NCI-H2227 treated with DMSO at 0.1 percent for 48 hours (cell line): ENCODE measurements at regions not wholly inside any gene's neighbourhood (a gene's known extent, or its start where the extent isn't known, plus 50 kb on each side); places are given as distances from the start of the nearest gene placed in this dataset.

Source experiments
- DNase-seq: peaks from one replicate; lab custom pipeline; 2025; lab: John Stamatoyannopoulos, UW

DNA sequence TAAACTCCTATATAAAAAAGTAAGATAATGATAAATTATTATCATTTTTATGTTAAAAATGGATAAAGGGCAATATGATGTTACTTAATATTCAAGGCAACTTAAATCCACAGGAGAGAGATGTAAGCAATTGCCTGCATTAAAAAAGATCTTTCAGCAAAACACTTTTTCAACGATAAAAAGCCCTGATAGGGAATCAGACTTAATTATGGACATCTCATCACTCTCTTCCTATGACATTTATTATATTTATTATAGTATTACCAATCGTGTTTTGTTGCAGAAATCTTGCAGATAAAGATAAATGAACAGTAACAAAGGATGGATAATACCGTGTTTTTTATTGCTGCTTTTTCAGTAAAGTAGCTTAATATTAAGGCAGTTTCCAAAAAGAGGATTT, 178.5 kb downstream of the SH2D1A start:
- DNase-seq: no peak

DNA sequence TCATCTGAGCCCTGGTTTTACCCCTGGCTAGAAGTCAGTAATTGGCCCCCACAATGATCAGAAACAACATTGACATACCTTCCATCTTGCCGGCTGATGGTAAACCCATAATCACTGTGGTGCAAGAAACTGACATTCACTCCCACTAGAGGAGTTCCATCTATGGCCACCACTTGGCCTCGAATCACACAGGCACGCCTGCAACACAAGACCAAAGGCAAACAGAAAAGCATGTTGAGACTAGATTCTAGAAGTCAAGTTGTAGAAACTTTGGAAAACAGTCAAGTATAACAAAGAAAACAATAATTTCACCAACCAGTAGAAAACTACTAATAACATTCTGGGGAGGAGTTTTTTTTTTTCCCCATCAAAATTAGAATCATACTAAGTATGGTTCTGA, 183.4 kb downstream of the SH2D1A start:
- DNase-seq: no peak

DNA sequence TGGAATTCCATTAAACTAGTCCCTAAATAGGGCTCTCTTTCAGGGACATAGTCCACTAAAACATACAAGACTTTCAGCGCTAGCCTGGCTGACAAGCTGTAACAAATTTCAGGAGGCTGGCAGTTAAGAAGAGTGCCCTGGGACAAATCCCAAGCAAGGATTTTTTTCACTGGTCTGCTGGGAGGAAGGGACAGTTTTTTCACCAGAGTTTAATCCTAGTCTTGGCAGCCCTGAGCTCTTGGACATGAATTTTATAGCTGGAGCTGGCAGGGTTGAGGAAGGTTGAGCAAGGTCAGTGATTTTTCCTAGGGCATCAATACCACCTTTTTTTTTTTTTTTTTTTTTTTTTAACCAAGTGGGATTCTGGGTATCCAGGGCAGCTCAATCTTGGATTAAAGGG, 184.4 kb downstream of the SH2D1A start:
- no peak for DNase-seq

DNA sequence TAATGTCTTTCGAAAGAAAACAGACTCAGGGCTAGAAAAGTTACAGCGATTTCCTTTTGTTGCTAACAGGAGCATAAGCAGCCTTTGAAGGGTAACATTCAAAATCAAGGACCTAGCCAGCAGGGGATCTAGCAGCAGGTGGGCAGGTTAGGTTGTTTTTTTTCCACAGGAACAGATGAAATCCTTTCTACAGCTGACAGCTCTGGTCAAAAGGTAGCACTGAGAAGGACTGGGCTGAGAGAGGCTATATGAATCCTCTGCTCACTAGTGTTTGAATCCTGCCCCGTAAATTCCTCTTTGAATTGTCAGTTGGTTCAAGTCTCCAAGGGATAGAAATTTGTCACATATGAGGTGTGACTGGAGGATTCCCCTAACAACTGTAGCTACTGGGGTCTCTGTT, 188.2 kb downstream of the SH2D1A start:
- no peak for DNase-seq

DNA sequence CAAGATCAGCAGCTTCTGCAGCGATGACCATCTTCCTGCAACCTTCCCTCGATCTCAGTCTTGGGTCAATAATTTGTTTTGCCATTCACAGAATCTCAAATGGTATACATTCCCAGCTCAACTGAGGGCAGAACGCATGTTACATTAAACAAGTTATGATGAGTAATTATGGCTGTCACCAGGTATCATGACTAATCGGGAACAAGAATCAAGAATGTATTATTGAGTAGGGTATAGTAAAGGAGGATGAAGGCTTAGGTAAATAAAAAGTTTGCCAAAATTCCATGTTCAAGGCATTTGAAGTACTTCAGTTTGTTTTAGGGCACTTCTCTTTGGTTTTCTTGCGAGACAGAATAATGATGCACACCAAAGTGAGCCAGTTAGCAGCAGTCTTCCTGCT, 194.1 kb downstream of the SH2D1A start:
- no peak for DNase-seq

DNA sequence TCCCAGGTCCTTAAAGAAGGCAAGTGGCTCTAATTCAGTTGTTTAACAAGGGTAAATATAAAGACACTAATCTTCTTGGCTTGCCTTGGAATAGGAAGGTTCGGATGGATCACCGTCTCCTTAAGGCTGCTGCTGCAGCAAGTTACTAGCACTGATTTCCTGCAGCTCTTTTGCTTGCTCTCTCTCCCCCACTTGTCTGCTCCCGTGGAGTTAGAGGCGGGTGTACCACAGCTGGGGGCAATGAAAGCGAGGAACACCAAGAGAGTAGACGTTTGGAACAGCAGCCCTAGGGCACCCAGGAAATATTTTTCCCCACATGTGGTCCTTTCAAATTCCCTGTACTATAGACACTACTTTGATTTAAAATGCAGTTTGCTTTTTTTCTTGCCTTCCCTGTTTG, 202.2 kb downstream of the SH2D1A start:
- DNase-seq: no peak

DNA sequence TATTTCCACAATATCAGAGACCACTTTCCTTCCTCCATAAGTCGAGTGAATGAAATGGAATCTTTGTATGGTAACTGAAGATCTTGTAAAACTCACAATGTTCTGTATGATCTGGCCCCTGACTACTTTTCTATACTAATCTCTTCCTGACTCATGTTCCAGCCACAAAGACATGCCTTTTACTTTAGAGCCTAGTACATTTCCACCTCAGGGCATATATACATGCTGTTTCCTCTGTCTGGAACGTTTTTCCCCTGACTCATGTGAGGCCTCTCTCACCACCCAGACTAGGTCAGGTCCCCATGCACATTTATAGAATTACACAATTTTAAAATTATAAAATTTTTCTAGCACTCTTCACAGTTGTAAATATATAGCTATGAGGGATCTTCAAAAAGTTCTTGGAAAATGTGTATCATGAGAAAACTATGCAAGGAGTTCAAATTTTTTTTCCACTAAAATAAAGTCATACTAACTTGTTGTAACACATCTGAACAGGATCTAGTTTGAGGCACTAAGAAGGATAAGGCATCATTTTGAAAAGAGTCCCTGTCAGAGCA, 208.8 kb downstream of the SH2D1A start:
- no peak for DNase-seq

DNA sequence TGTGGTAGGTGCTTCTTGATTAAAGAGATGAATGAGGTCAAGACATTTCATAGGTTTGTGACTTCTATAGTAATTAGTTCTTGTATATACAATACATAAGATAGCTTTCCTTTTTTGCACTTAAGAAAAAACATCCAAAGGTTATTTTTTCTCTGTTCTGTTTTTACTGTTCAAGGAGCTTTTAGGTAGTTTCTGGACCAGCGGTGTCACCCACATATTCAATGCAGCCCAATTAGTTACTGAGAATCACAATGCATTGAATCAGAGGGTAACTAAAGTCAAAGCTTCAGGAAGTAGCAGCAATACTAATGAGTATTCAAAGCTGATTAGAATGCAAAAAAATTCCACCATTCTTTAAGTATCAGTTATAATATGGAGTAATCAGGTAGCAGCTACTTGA, 211.6 kb downstream of the SH2D1A start:
- no peak for DNase-seq

DNA sequence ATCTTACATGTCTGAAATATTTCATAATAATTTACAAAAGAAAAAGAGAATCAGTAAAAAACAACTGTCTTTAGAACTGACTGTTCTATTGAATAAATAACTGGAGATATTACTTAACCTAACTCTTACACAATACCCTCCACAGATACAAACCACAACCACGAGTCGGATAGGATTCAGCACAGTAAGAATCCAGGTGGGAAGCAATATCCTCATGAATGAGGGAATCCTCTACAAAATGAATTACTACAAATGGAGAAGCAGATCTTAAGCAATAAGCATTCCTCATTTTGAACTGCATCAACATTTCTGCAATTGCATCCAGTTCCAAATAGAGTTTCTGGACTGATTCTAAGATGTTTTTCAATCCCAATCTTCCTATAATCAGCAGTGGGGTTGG, 227.1 kb downstream of the SH2D1A start:
- no peak for DNase-seq

DNA sequence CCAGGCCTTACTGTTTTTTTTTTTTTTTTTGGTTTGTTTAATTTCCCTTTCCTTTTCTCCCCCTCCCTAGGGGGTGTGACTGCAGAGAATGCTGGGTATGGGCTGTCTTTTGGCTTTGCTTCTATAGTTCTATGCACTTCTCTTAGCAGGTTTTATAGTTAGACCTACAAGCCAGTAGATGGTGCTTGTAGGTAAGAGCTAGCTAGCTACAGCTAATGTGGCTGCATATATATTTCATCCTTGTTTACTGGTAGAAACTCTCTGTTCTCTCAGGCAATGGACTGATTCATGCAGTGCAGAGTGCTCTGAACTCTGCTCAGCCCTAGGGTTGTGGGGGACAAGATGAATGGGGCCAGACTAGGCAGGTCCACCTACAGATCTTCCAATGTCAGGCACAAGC, 246.4 kb downstream of the SH2D1A start:
- DNase-seq: no peak

DNA sequence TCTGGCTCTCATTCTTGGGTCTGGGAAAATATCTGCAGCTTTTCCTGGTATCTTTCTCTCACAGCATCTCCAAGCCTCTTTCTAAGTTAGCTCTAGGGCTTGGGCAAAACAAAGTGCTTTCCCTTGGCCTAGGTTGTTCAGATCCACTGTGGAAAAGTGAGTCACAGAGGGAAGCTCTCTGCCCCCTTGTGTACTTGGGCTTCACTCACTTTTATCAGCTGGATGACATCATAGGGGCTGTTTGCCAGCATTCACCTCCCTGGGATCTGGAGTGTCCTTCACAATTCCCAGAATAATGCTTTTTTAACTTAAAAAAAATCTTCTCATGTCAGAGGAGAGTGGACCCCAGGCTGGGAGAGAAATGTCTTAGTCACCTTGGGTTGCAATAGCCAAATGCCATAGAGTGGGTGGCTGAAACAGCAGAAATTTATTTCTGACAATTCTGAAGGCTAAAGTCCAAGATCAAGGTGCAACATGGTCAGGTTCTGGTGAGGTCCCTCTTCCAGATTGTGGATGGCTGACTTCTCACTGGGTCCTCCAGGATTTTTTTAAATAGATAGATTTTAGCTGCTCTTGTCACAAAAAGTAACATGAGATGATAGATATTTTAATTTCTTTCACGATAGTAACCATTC, 247.8 kb downstream of the SH2D1A start:
- DNase-seq: no peak

DNA sequence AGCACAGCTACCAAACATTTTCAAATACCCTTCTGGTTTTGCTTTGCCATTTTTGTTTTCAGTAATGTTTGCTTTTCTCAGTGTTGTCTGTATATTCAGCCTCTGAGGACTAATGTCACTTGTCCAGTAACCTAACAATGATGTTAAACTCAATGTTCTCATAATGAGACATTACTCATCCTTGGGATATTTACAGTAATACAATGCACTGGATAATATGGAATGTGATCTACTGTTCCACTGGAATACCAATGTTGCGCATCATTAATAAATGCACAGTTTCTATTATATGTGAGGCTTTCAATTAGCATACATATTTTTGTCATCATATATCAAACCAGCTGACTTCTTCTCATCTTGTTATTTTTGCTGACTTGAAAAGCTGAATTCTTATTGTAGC, 259.1 kb downstream of the SH2D1A start:
- no peak for DNase-seq

DNA sequence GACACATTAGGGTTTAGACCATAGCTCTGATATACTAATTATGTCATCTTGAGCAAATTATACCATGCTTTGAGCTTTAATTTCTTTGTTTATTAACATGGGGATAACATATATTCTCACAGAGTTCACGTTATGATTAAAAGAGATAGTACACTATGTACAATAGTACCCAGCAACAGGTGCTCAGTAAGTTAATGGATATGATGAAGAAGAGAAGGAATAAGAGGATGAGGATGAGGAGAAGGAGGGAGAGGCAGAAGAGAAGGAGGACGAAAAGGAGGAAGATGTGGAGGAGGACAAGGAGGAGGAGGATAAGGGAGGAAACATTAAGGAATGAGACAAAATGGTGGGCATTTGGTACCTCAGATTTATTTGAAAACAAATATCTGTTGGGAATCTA, 260.4 kb downstream of the SH2D1A start:
- DNase-seq: no peak

DNA sequence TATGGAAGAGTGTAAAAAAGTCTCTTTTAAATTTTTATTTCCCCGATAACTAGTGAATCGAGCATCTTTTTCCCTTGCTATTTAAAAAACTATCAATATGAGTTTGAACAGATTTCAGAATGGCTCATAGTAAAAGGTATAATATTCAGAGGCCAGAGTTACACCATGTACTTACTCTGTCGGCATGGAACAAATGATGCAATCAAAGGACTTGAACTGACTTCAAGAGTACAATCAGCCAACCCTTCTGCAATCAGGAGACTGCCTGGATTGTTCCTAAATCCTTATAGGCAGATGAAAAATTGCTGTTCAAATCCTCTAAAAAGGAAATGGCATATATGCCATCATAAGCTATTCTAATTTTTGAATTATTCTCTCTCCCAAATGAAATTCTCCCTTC, 273.3 kb downstream of the SH2D1A start:
- DNase-seq: no peak

DNA sequence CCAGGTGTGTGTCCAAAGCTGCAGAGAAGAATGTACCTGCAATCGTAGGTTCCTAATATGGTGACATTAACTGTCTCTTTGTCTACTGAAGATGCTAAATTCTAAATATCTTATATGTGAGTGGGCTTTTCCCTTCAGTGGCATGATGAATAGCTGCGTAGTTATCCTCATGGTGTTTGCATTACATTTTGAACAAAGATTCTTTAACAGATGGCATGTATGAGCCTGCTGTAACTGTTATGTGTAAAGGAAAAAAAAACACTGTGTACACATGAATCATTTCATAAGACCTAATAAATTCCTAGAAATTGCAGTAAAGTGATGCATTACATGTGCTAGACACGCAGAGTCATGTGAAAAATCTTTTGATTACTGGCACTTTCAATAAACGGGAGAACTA, 288.0 kb downstream of the SH2D1A start:
- DNase-seq: no peak

DNA sequence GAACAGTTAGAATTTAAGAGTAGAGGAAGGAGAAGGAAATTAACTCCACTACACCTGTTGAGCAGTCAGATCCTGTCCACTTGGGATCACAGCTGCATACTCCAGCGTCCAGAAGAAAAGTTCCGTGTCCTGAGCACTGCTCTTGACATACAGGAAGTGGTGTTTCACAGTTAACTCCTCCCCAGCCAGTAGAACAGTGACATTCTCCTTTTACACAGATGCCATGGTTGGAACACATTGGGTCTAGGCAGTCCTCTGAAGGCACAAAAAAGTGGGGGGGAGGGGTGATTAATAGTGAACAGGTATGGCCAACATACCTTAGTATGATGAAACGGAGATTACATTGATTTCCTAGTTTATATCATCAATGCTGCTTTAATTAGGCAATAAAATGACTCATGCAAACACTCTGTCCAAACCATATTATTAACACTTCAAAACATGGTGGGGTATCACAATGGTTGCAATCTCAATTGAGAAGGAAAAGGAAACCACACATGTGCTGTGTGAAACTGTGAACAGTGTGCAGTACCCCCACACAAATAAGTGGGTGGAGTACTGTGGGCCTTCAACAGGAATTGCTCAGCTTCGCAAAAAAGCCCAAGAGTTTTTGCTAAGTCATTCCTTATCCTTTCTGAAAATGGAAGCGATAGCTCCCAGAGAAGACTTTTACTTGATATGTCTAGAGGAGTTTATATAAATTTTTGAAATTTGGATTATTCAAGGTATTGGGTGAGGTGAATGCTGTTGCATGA, 295.6 kb downstream of the SH2D1A start:
- DNase-seq: no peak

DNA sequence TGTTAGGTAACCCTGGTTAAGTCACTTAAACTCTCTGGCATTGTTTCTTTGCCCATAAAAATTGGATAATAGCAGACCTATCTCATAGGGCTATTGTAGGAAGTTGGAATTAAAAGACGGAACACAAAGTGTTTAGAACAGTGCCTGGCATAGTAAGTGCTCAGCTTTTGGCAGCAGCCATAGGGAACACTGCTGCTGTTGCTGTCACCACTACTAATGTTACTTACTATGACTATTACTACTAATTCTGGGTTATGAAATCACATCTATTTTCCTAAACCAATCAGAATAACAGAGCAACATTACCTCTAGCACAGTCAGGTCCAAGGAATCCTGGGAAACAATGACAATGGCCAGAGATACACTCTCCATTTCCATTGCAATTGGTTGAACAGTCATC, 300.0 kb downstream of the SH2D1A start:
- no peak for DNase-seq

DNA sequence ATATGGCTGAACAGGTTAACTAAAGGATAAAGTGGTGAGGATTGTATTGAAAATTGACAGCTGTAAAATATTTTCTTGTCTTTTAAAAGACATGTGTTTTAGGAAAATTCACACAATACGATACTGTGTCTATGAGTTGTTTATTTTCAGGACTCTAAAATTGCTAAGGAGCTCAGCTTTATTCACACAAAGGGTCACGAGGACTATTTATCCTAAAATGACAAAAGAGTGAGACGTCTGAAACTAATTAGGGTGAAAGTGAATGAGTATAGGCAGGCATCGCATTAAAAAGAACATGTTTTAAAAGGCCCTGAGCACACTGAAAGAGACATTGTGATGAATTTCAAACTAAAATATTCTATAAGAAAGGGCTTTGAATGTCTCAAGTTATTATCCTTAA, 304.7 kb downstream of the SH2D1A start:
- DNase-seq: no peak

DNA sequence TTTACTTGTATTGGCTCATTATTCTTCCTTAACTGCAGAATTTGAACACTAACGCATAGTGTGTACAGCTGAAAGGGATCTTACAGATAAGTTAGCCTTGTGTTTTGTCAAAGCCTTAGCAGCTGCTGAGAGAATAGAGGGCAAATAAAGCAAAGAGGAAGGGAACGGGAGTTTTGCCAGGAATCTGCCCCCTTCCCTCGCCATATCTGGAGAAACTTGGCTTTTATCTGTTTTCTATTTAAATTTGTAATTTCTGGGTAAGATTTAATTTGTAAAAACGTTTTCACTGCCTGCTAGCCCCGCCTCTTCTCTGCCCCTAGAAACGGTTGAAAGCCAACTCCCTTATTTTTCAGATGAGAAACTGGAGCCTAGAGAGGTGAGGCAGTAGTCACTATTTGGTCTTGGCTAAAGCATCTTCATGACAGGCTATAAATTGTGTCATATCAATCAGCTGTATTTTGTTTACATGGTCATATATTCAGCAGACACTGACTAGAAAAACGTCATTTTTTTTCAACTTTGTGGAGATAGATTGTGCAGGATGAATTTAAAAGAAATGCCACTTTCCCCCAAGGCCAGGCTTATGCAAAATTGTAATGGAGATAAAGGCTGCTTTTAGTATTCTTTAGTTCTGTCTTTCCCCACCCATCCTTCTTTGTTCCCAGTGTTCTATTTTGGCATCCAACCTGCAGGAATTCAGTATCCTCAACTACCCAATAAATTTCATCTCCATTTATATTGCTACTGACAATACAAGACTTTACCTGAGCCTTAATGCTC, 319.4 kb downstream of the SH2D1A start:
- no peak for DNase-seq

DNA sequence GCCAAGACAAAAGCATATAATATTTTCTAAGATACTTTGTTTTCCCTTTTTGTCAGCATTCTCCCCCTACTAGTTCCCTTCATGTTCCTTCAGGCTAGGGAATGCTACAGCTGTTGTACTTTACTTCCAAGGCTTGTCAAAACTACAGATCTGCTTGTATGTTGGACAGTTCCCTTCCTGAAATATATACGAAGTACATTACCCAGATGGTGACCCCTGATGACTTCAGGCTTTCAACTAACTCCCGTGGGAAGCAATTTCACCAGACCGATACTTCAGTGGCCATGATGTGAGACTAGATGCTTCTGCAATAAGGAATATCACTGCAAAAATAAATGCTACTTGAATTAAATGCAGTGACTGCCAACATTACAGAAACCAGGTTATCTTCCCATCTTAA, 332.8 kb downstream of the SH2D1A start:
- DNase-seq: no peak

DNA sequence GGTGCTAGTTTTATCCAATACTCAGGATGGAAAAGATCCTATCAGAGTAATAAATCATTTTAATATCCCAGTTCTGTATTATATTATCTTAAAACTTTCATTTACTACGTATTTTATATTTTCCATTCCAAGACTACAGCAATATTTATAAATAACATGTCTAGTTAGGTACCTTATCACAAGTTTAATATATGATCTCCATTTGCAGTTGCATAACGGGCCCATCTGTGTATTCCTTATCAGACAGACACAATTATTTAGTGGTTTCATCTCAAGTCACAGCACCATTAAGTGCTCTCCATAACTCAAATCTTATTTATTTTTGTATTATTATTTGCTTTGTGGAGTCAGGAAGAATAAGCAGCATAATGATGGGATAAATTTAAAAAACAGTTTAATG, 333.9 kb downstream of the SH2D1A start:
- DNase-seq: no peak

DNA sequence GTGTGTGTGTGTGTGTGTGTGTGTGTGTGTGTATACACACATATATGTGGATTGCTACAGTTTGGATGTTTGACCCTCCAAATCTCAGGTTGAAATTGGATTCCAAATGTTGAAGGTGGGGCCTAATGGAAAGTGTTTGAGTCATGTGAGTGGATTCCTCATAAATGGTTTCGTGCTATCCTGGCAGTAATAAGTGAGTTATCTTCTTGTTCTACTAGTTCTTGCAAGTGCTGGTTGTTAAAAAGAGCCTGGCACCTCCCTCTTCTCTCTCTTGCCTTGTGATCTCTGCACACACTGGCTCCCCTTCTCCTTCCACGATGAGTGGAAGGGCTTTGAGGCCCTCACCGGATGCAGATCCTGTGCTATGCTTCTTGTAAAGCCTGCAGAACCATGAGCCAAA, 344.1 kb downstream of the SH2D1A start:
- no peak for DNase-seq

DNA sequence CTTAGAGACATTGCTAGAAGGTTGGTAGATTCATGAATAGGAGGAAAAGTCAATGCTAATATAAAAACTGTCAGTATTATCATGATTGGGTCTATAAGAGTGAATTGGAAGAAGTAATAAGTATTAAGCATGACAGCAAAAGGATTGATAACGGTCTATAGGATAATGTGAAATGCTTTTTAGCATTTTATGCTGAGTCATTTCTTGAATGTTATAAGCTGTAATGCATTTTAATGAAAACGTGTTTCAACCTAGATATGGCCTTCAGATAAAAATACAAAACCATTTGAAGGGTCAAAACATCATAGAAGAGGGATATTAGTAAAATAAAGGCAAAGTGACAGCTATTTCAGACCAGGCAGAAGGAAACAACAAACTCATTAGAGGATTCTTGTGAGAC, 353.5 kb downstream of the SH2D1A start:
- no peak for DNase-seq
